Prostate gland (tissue), 2 donors: ENCODE measurements at regions not wholly inside any gene's neighbourhood (a gene's known extent, or its start where the extent isn't known, plus 50 kb on each side); places are given as distances from the start of the nearest gene placed in this dataset.
"Not testable (repeated sequence)": the region's sequence is repeated elsewhere in the genome, so short reads cannot be mapped to it uniquely, and the experiment has no call there.

Experiments used
- DNase-seq: peaks from one replicate; pipeline ENCODE4 v3.0.0-alpha.2; 2019; ENCODE audit warnings: low spot score
- H3K27ac ChIP-seq, 2 donors: fragments of 200-600 bp; sonication (generic); 2 replicates each; pipeline ENCODE4 v1.5.1; 2017 to 2019
- H3K27me3 ChIP-seq: fragments of 200-600 bp; sonication (generic); replicated peaks from 2 replicates; pipeline ENCODE4 v1.5.1; 2019; ENCODE audit not compliant: insufficient read depth
- H3K36me3 ChIP-seq, 2 donors: fragments of 200-600 bp; sonication (generic); 1 replicate in 1 of 2; 2 replicates in 1 of 2; pipeline versions ENCODE4 v1.5.1 to v1.8.1; 2017 to 2019
- H3K4me1 ChIP-seq: fragments of 200-600 bp; sonication (generic); replicated peaks from 2 replicates; pipeline ENCODE4 v1.5.1; 2019
- H3K4me3 ChIP-seq, 2 donors: fragments of 200-600 bp; sonication (generic); 2 replicates each; pipeline ENCODE4 v1.5.1; 2017 to 2019
- H3K9me3 ChIP-seq: fragments of 200-600 bp; sonication (generic); 2 replicates; pipeline ENCODE4 v1.5.1; 2017
- CTCF ChIP-seq, 4 experiments: fragments of 200-600 bp in 2 of 4; fragments of 450-650 bp in 2 of 4; sonication (generic) in 2 of 4; IDR thresholded peaks; 1 replicate in 3 of 4; 2 replicates in 1 of 4; pipeline ENCODE4 v1.5.1; 2016 to 2019; ENCODE audit warnings: antibody characterized with exemption in 4 of 4, mild to moderate bottlenecking in 2 of 4, moderate library complexity in 2 of 4
- POLR2A ChIP-seq: fragments of 450-650 bp; IDR thresholded peaks from one replicate; pipeline ENCODE4 v1.6.1; 2016; ENCODE audit warnings: antibody characterized with exemption, mild to moderate bottlenecking
- POLR2AphosphoS5 ChIP-seq: sonication (generic); formaldehyde crosslinking; IDR thresholded peaks from one replicate; pipeline ENCODE4 v1.6.1; 2017; ENCODE audit warnings: antibody characterized with exemption
- WGBS: methylation state at CpG from one replicate; pipeline ENCODE4 v1.1.5; 2018; 5-methylcytosine and 5-hydroxymethylcytosine counted together
- intact Hi-C: fragments of 100-400 bp; cut with DNase I; formaldehyde crosslinking; loops from one replicate; pipeline ENCODE4 v1.14.2; 2022

- no peak for DNase-seq
- no peaks in the 10 kb centered on the region for H3K4me1 ChIP-seq
- no peaks in the 10 kb centered on the region for H3K27me3 ChIP-seq
- no peaks in the 10 kb centered on the region for H3K9me3 ChIP-seq
- H3K27ac ChIP-seq: no peak overlapping the region
- H3K36me3 ChIP-seq: no peaks in the 10 kb centered on the region
- intact Hi-C loops: loop anchor here (5.0 kb wide), 1 partner anchor 867 kb away; no protein-coding TSS in a partner anchor
- no peak overlapping the region for H3K4me3 ChIP-seq
- no peak for TF ChIP-seq CTCF (IDR thresholded peaks at IDR 0.05)
- no peak for TF ChIP-seq POLR2A
- TF ChIP-seq POLR2AphosphoS5: no peak
- 38% methylated on average over 1 of the region's 1 CpG for WGBS
Observed at GRCh38 chr3:25844891-25845290, 55.0 kb downstream of the OXSM start.

GRCh38 chr3:25846282-25846681 lies 56.4 kb downstream of the OXSM start:
- Histone ChIP-seq H3K36me3 (no peaks in the 10 kb centered on the region), H3K4me3 (no peak overlapping the region), H3K27me3 (no peaks in the 10 kb centered on the region), H3K4me1 (no peaks in the 10 kb centered on the region), H3K9me3 (no peaks in the 10 kb centered on the region), H3K27ac (no peak overlapping the region)
- WGBS: 100% methylated on average over 1 of the region's 1 CpG
- TF ChIP-seq POLR2AphosphoS5 (no peak), POLR2A (no peak), CTCF (IDR thresholded peaks at IDR 0.05) (no peak)
- no peak for DNase-seq
- intact Hi-C loops: loop anchor here (5.0 kb wide), 1 partner anchor 866 kb away; no protein-coding TSS in a partner anchor

- H3K4me1 ChIP-seq: no peaks in the 10 kb centered on the region
- TF ChIP-seq CTCF (IDR thresholded peaks at IDR 0.05) (no peak), POLR2A (no peak), POLR2AphosphoS5 (no peak)
Observed at GRCh38 chr3:25849091-25849490, 59.2 kb downstream of the OXSM start.

GRCh38 chr3:25849641-25850385 lies 59.9 kb downstream of the OXSM start:
- Histone ChIP-seq H3K9me3 (no peaks in the 10 kb centered on the region), H3K36me3 (no peaks in the 10 kb centered on the region), H3K27ac (no peak overlapping the region), H3K27me3 (no peaks in the 10 kb centered on the region), H3K4me1 (no peaks in the 10 kb centered on the region), H3K4me3 (no peak overlapping the region)
- DNase-seq: no peak
- 87% methylated on average over 7 of the region's 7 CpGs for WGBS
- intact Hi-C loops: loop anchor here (5.0 kb wide), 1 partner anchor 862 kb away; no protein-coding TSS in a partner anchor
- TF ChIP-seq CTCF (IDR thresholded peaks at IDR 0.05): no peak
- TF ChIP-seq POLR2A: no peak
- no peak for TF ChIP-seq POLR2AphosphoS5

More at GRCh38 chr3:25849091-25849490, 59.2 kb downstream of the OXSM start:
- Histone ChIP-seq H3K36me3 (no peaks in the 10 kb centered on the region), H3K4me3 (no peak overlapping the region), H3K27ac (no peak overlapping the region), H3K27me3 (no peaks in the 10 kb centered on the region), H3K9me3 (no peaks in the 10 kb centered on the region)
- intact Hi-C loops: loop anchor here (5.0 kb wide), 1 partner anchor 863 kb away; no protein-coding TSS in a partner anchor
- no peak for DNase-seq
- 68% methylated on average over 6 of the region's 6 CpGs for WGBS

- H3K27ac ChIP-seq, intact Hi-C loops, H3K4me1 ChIP-seq, H3K4me3 ChIP-seq, H3K36me3 ChIP-seq, H3K27me3 ChIP-seq, DNase-seq, H3K9me3 ChIP-seq: not testable (repeated sequence)
- WGBS: 99% methylated on average over 18 of the region's 21 CpGs
Observed at GRCh38 chr3:25851693-25852259, 61.9 kb downstream of the OXSM start.
